ENCODE measurements at regions not wholly inside any gene's neighbourhood (a gene's known extent, or its start where the extent isn't known, plus 50 kb on each side); places are given as distances from the start of the nearest gene placed in this dataset.
A peak's percentile ranks its signal among the peaks of the same experiment; 100 is the strongest.
"Not testable (repeated sequence)": the region's sequence is repeated elsewhere in the genome, so short reads cannot be mapped to it uniquely, and the experiment has no call there.

DNA sequence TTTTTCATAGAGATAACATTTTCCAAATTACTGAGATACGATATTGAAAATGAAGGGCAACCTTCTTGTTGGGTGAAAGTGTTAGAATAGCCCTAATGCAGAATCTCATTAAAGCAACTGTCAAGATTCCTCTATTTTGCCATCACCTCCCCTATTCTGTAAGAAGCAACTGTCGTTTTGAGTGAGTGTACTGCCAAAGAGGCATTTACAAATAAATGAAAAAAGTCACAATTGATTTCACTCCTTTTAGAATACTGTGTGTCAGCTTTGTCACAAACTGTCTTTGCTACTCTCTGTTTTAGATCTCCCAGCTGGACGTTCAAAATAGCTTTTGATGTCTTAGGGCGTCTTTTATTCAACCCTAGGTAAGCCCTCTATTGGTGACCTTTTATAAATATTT lies 322.8 kb upstream of the NAALADL2 start:
- no peak for DNase-seq (ENCODE audit: low read depth in 4 of 4, low spot score in 3 of 4)

- no peak for DNase-seq (ENCODE audit: low read depth in 4 of 4, low spot score in 3 of 4)
These were observed 321.0 kb upstream of the NAALADL2 start for GRCh38 chr3:174538151-174538550.

GRCh38 chr3:174540116-174540908 lies 318.8 kb upstream of the NAALADL2 start:
- DNase-seq (ENCODE audit: low read depth in 4 of 4, low spot score in 3 of 4), result no peak

DNA sequence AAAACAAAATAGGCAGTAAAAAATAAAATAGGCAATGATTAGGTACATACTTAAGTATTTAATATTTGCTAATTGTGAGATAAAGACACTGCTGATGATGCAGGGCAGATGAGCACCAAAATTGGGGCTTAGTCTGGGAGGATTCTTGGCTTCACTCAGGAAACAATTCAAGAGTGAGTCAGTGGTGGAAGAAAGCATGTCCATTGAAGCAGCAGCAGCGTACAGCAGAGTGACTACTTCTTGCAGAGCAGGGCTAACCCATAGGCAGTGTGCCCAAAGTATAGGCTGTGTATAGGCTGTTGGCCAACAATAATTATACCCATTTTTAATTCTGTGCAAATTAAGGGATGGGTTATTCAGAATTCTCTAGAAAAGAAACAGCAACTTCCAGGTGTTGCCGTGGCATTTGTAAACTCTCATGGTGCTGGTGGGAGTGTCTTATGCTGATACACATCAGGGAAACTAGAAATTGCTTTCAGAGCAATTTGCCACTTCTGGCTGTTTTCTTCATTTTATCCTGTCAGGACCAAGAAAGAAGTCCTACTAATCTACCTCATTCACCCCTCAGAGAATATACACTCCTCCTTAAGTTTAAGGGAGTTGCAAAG lies 317.3 kb upstream of the NAALADL2 start:
- no peak for DNase-seq (ENCODE audit: low read depth in 4 of 4, low spot score in 3 of 4)

DNA sequence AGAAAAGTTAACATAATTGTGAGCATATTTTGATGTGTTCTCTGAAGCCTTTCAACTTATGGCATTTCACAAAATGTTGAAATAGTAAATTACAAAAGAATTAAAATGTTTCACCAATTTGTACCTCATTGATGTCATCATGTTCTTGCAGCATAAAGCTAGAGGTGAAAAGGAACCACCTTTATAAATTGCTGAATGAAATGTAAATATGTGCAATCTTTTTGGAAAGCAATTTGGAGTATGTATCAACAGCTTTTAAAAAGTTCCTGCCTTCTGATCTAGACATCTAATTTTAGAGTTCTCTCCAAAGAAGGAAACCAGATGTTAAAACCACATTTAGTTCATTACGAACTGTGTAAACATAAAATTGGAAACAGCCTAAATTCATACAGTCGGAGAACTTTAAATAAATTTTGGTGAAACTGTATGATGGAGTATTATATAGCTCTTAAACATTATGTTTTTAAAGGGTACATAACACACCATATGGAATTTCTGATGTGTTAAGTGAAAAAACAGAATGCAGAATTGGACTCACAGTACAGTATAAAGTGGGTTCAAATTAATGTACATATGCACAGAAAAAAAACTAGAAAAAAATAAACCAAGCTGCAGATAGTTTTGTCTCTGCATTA lies 311.2 kb upstream of the NAALADL2 start:
- DNase-seq (ENCODE audit: low read depth in 4 of 4, low spot score in 3 of 4), result no peak

DNA sequence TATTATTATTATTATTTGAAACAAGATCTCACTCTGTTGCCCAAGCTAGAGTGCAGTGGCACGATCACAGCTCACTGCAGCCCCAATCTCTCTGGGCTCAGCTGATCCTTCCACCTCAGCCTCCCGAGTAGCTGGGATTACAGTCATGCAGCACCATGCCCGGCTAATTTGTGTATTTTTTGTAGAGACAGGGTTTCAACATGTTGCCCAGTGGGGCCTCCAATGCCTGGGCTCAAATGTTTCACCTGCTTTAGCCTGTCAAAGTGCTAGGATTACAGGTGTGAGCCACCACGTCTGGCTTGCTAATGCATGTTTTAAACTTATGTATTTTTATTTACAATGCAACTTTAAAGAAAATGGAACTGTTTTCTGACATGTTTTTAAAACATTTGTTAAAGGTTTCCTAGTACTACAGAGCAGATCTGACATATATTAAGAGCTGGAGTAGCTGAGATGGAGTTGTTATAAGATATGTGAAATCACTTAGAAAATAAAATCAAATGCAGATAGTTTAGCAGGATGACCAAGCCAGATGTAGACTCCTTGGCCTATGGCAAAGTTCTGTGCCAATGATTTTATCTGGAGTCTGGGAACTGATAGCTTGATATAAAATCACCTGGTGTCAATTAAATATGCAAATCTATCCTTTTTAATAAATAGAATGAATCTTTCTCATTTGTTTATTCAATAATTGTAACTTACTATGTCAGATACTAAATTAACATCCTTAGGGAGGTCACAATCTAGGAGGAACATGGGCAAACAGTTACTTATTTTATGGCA lies 310.1 kb upstream of the NAALADL2 start:
- no peak for DNase-seq (ENCODE audit: low read depth in 4 of 4, low spot score in 3 of 4)

GRCh38 chr3:174581558-174581957 lies 277.6 kb upstream of the NAALADL2 start:
- DNase-seq (ENCODE audit: low read depth in 4 of 4, low spot score in 3 of 4), result no peak

- DNase-seq (ENCODE audit: low read depth in 4 of 4, low spot score in 3 of 4), result no peak
These were observed 275.7 kb upstream of the NAALADL2 start for GRCh38 chr3:174583396-174583795.

GRCh38 chr3:174587137-174587536 lies 272.0 kb upstream of the NAALADL2 start:
- DNase-seq (ENCODE audit: low read depth in 4 of 4, low spot score in 3 of 4), result not testable (repeated sequence)

DNA sequence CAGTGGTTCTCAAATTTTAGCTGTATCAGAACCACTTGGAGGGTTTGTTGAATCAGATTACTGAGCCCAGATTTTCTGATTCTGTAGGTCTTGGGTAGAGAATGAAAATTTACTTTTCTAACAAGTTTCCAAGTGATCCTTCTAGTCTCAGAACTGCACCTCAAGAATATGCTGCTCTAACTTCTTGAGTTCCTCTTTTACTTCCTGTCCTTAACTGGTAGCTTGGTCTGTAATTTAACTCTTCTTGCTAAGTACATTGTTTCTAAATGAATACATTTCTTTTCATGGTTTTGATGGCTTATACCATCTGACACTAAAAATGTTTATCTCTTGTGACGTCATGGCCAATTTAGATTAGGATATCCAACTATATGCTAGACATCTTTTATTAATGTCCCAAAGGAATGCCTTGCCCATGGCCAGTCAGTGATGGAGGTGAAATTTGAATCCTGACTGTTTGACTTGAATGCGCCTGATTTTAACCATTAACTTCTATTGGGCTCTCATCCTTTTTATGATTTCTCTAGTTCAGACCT lies 262.6 kb upstream of the NAALADL2 start:
- no peak for DNase-seq (ENCODE audit: low read depth in 4 of 4, low spot score in 3 of 4)

DNA sequence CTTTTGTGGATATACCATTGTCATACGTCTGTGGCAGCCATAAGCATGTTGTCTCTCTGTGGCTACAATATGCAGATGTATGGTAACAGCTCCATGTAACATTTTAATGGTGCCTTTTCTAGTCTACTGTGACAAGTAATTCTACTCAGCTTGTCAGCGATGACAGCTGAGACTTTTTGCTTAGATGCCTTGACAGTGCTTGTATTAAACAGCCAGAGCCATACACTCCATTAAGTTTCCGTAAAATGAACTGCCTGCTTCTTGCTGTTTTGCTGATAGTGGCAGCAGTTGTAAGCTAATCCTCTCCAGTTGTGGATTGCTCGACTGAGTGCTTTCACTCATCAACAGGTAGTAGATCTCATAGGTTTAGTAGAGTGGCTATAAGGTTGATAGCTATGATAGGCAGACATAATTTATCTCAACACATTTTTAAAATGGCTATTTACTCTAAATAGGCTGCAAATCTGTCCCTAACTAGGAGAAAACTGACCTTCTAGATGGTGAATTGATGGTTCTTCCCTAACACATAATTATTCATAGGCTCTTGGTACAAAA lies 260.2 kb upstream of the NAALADL2 start:
- peak in 1 of 4 donors; percentile 2 for DNase-seq (ENCODE audit: low read depth in 4 of 4, low spot score in 3 of 4)

DNA sequence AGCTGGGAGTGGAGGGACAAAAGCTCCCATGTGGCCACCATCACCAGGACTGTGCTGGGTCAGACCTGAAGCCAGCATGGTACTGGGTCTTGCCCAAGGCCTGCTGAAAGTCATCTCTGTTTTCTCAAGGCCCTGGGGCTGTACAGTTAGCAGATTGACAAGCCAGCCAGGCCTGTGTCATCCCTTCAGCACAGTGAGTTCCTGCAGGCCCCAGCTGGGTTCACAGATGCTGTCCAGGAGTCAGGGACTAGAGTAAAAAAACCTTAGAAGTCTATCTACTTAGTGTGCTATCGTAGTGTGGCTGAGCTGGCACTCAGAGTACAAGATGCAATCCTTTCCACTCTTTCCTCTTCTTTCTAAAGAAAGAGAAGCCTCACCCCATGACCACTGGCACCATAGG lies 246.0 kb upstream of the NAALADL2 start:
- no peak for DNase-seq (ENCODE audit: low read depth in 4 of 4, low spot score in 3 of 4)

- DNase-seq (ENCODE audit: low read depth in 4 of 4, low spot score in 3 of 4), result no peak
These were observed 245.1 kb upstream of the NAALADL2 start for GRCh38 chr3:174614036-174614435.

GRCh38 chr3:174618368-174619080 lies 240.6 kb upstream of the NAALADL2 start:
- DNase-seq (ENCODE audit: low read depth in 4 of 4, low spot score in 3 of 4), result no peak

DNA sequence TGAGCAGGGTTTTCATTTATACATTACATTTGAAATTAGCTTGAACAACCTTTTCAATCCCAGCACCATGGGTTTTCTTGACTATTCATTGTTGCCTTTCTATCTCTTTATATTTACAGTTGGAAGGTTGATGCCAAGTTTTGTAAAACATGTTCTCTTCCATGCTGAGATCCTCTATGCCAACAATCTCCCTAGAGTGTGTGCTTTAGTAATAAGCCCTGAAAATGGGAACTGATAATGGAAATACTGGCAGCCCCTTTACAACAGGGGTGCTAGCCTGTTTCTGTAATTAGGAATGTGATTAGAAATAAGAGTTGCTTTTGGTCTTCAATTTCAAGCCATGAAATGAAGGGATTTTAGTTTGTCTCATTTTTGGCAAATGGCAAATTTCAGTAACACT lies 239.9 kb upstream of the NAALADL2 start:
- DNase-seq (ENCODE audit: low read depth in 4 of 4, low spot score in 3 of 4), result no peak

DNA sequence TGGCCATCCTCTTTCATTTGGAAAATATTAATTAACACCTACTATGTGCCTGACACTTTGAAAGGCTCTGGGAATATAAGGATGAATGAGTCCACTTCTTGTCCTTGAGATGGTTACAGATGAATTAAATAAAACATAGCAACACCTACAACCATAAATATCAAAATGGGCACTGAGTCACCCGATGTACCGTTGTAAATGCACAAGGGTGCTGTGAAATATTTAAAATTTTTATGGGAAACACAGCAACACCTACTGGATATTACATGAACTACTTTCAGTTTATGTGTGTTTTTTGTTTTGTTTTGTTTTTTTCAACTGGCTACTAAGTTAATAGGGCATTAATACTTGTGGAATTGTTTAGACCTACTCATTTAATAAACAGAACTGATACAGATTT lies 239.0 kb upstream of the NAALADL2 start:
- no peak for DNase-seq (ENCODE audit: low read depth in 4 of 4, low spot score in 3 of 4)

DNA sequence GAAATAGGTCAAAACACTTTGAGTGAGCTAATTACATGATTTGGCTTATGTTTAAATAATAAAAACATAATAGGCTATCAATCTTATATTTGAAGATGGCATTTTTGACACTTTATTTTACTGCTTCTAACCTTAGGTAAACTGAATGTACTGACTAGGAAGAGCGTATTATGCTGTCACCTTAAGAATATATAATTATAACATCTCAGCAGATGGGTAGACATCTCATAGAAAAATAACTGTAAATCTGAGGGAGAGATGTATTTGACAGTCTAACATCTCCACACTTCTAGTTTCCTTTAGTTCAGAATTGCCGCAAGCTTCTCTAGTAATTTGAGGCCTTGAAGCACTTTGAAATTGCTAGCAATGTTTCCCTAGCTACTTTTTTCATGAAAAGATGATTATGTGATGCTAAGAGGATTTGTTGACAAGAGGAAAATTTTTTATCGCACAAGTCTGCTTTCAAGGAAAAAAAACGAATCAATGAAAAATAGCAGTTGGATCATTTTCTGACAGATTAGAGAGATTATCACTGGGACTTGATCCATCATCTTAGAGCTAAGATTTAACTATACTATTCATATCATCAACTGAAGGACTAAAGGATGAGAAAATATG lies 238.2 kb upstream of the NAALADL2 start:
- DNase-seq (ENCODE audit: low read depth in 4 of 4, low spot score in 3 of 4), result no peak

DNA sequence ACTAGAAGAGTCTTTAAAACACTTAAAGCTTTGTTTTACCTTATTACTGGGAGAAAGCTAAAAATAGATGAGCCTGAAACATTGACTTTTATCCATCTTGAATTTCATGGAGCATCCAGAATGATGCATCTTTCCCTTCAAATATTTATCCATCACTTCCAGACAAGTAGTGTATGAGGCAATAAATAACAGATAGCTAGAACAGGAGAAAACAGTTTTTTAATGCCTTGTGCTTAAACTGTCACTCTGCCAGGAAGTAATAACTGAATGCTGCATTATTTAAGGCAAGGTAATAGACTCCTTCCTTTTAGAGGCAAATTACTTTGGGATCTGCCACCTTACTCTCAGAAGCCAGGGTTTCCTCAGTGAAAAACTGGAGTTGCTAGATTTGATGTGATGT lies 225.8 kb upstream of the NAALADL2 start:
- no peak for DNase-seq (ENCODE audit: low read depth in 4 of 4, low spot score in 3 of 4)

GRCh38 chr3:174636451-174636850 lies 222.7 kb upstream of the NAALADL2 start:
- DNase-seq (ENCODE audit: low read depth in 4 of 4, low spot score in 3 of 4), result no peak

GRCh38 chr3:174639406-174639805 lies 219.7 kb upstream of the NAALADL2 start:
- DNase-seq (ENCODE audit: low read depth in 4 of 4, low spot score in 3 of 4), result no peak
